GM21528 (cell line): ENCODE measurements at regions not wholly inside any gene's neighbourhood (a gene's known extent, or its start where the extent isn't known, plus 50 kb on each side); places are given as distances from the start of the nearest gene placed in this dataset.
"Not testable (repeated sequence)": the region's sequence is repeated elsewhere in the genome, so short reads cannot be mapped to it uniquely, and the experiment has no call there.

Experiments used
- ATAC-seq: cut with Tn5 transposase; IDR thresholded peaks from one replicate; pipeline ENCODE4 v1.9.1; 2021; ENCODE audit warnings: mild to moderate bottlenecking, moderate library complexity; ENCODE audit not compliant: unreplicated experiment, low FRiP score

GRCh38 chr4:186954509-186954908 lies 230.9 kb upstream of the FAT1 start:
- ATAC-seq: no peak

GRCh38 chr4:186954956-186955355 lies 231.3 kb upstream of the FAT1 start:
- no peak for ATAC-seq

GRCh38 chr4:186957952-186958555 lies 234.4 kb upstream of the FAT1 start:
- no peak for ATAC-seq

- no peak for ATAC-seq
These were observed 235.2 kb upstream of the FAT1 start for GRCh38 chr4:186958726-186959350.

- ATAC-seq: no peak
These were observed 256.5 kb upstream of the FAT1 start for GRCh38 chr4:186979961-186980745.

GRCh38 chr4:186981161-186981560 lies 257.5 kb upstream of the FAT1 start:
- no peak for ATAC-seq

GRCh38 chr4:186982160-186982559 lies 258.5 kb upstream of the FAT1 start:
- no peak for ATAC-seq

GRCh38 chr4:186984105-186984644 lies 260.5 kb upstream of the FAT1 start:
- ATAC-seq: no peak

- ATAC-seq: no peak
These were observed 276.0 kb upstream of the FAT1 start for GRCh38 chr4:186999686-187000085.

- no peak for ATAC-seq
These were observed 276.6 kb upstream of the FAT1 start for GRCh38 chr4:187000281-187000680.

- not testable (repeated sequence) for ATAC-seq
These were observed 278.5 kb upstream of the FAT1 start for GRCh38 chr4:187002133-187002532.

GRCh38 chr4:187004628-187005027 lies 281.0 kb upstream of the FAT1 start:
- no peak for ATAC-seq

GRCh38 chr4:187006189-187006618 lies 282.5 kb upstream of the FAT1 start:
- no peak for ATAC-seq

- no peak for ATAC-seq
These were observed 286.4 kb upstream of the FAT1 start for GRCh38 chr4:187010052-187010451.

- no peak for ATAC-seq
These were observed 292.4 kb upstream of the FAT1 start for GRCh38 chr4:187016101-187016500.

- no peak for ATAC-seq
These were observed 293.5 kb upstream of the FAT1 start for GRCh38 chr4:187017147-187017546.

- ATAC-seq: no peak
These were observed 296.2 kb upstream of the FAT1 start for GRCh38 chr4:187019896-187020295.

- no peak for ATAC-seq
These were observed 297.0 kb upstream of the FAT1 start for GRCh38 chr4:187020676-187021075.

- no peak for ATAC-seq
These were observed 298.0 kb upstream of the FAT1 start for GRCh38 chr4:187021436-187022205.

GRCh38 chr4:187027272-187027671 lies 303.6 kb upstream of the FAT1 start:
- ATAC-seq: no peak

- ATAC-seq: no peak
These were observed 318.6 kb upstream of the FAT1 start for GRCh38 chr4:187042251-187042650.
